Left ventricle myocardium inferior (tissue), 1 donor: ENCODE measurements at regions not wholly inside any gene's neighbourhood (a gene's known extent, or its start where the extent isn't known, plus 50 kb on each side); places are given as distances from the start of the nearest gene placed in this dataset.

Experiments
- DNase-seq: peaks from one replicate; pipeline ENCODE4 v3.0.0-alpha.2; 2020
- H3K27ac ChIP-seq: fragments of 200-600 bp; replicated peaks from 2 replicates; pipeline ENCODE4 v1.8.0; 2021
- H3K27me3 ChIP-seq: fragments of 200-600 bp; 2 replicates; pipeline ENCODE4 v1.8.0; 2021; ENCODE audit warnings: low read depth
- H3K36me3 ChIP-seq: fragments of 200-600 bp; 2 replicates; pipeline ENCODE4 v1.8.0; 2021
- H3K4me1 ChIP-seq: fragments of 200-600 bp; 2 replicates; pipeline ENCODE4 v1.8.0; 2021
- H3K4me3 ChIP-seq: fragments of 200-600 bp; 2 replicates; pipeline ENCODE4 v1.8.0; 2021; ENCODE audit warnings: mild to moderate bottlenecking, moderate library complexity
- H3K9me3 ChIP-seq: fragments of 200-600 bp; replicated peaks from 2 replicates; pipeline ENCODE4 v1.8.0; 2021
- CTCF ChIP-seq: fragments of 200-600 bp; IDR thresholded peaks from 2 replicates; pipeline ENCODE4 v1.8.0; 2021; ENCODE audit warnings: antibody characterized with exemption, mild to moderate bottlenecking, borderline replicate concordance
- intact Hi-C: fragments of 100-400 bp; cut with micrococcal nuclease; formaldehyde crosslinking; loops from one replicate; pipeline ENCODE4 v1.11.0; 2022
- donor health status: DM: no; HTN: yes; CAD: no; lungs with severe emphysema.

GRCh38 chr2:240339411-240340360 lies 95.8 kb upstream of the GPC1 start:
- Histone ChIP-seq H3K4me1 (no peaks in the 10 kb centered on the region), H3K4me3 (no peak overlapping the region), H3K27ac (no peak overlapping the region), H3K36me3 (no peaks in the 10 kb centered on the region), H3K27me3 (peaks cover 25% of the 10 kb centered on the region), H3K9me3 (peaks cover 5% of the 10 kb centered on the region)
- intact Hi-C loops = no loop called here
- no peak for TF ChIP-seq CTCF
- DNase-seq = no peak

DNA sequence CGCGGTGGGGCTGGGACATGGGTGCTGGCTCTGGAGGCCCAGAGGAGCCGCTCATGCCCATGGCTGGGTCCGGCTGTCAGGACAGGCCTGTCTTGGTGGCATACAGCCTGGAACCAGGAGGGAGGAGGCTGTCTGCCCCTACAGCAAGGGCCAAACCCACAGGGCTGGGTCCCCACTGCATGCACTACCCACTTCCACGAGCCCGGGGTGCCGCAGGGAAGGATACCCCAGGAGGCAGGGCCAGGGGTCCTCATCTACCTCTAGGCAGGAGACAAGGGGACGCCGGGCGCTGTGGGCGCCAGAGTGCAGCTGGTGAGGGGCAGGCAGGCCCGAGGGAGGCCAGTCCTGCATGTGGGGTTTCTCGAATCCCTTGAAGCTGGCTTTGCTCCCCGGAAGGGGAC lies 95.1 kb upstream of the GPC1 start:
- Histone ChIP-seq H3K9me3 (peaks cover 12% of the 10 kb centered on the region), H3K27me3 (peaks cover 25% of the 10 kb centered on the region), H3K36me3 (no peaks in the 10 kb centered on the region), H3K4me1 (no peaks in the 10 kb centered on the region), H3K4me3 (no peak overlapping the region), H3K27ac (no peak overlapping the region)
- no peak for DNase-seq
- intact Hi-C loops = no loop called here
- no peak for TF ChIP-seq CTCF

GRCh38 chr2:240341064-240341463 lies 94.4 kb upstream of the GPC1 start:
- TF ChIP-seq CTCF = no peak
- no peak overlapping the region for H3K4me3 ChIP-seq
- no peak overlapping the region for H3K27ac ChIP-seq
- peaks cover 15% of the 10 kb centered on the region for H3K9me3 ChIP-seq
- intact Hi-C loops = no loop called here
- H3K27me3 ChIP-seq = peaks cover 25% of the 10 kb centered on the region
- no peak for DNase-seq
- no peaks in the 10 kb centered on the region for H3K36me3 ChIP-seq
- no peaks in the 10 kb centered on the region for H3K4me1 ChIP-seq

DNA sequence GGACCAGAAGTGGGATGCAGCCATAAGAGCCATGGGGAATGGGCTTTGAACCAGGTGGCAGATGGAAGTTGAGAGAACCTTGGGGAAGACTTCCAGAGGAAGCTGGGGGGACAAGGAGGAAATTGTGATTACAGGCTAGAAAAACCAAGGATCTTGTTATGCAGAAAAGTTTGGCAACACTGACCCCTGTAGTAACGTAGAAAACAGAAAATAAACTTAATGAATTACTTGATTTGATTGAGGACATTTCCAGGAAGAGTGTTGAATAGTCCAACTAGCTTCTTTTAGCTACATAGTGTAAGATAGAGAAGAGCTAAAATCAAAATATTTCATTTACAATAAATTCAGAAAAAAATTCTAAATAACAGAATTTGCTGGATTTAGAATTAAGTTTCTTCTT lies 91.9 kb upstream of the GPC1 start:
- intact Hi-C loops = no loop called here
- Histone ChIP-seq H3K9me3 (peaks cover 15% of the 10 kb centered on the region), H3K36me3 (no peaks in the 10 kb centered on the region), H3K4me3 (no peak overlapping the region), H3K27ac (no peak overlapping the region), H3K4me1 (no peaks in the 10 kb centered on the region), H3K27me3 (peaks cover 15% of the 10 kb centered on the region)
- no peak for DNase-seq
- no peak for TF ChIP-seq CTCF

GRCh38 chr2:240344904-240345303 lies 90.6 kb upstream of the GPC1 start:
- intact Hi-C loops = no loop called here
- H3K4me3 ChIP-seq = no peak overlapping the region
- TF ChIP-seq CTCF = no peak
- peaks cover 13% of the 10 kb centered on the region for H3K27me3 ChIP-seq
- no peaks in the 10 kb centered on the region for H3K4me1 ChIP-seq
- no peaks in the 10 kb centered on the region for H3K36me3 ChIP-seq
- no peak overlapping the region for H3K27ac ChIP-seq
- peaks cover 15% of the 10 kb centered on the region for H3K9me3 ChIP-seq
- DNase-seq = no peak
